Left forelimb (tissue), 1 donor: ENCODE measurements at regions not wholly inside any gene's neighbourhood (a gene's known extent, or its start where the extent isn't known, plus 50 kb on each side); places are given as distances from the start of the nearest gene placed in this dataset.

Experiments
- DNase-seq: peaks from one replicate; pipeline ENCODE4 v3.0.0-alpha.2; 2018; ENCODE audit warnings: low spot score

DNA sequence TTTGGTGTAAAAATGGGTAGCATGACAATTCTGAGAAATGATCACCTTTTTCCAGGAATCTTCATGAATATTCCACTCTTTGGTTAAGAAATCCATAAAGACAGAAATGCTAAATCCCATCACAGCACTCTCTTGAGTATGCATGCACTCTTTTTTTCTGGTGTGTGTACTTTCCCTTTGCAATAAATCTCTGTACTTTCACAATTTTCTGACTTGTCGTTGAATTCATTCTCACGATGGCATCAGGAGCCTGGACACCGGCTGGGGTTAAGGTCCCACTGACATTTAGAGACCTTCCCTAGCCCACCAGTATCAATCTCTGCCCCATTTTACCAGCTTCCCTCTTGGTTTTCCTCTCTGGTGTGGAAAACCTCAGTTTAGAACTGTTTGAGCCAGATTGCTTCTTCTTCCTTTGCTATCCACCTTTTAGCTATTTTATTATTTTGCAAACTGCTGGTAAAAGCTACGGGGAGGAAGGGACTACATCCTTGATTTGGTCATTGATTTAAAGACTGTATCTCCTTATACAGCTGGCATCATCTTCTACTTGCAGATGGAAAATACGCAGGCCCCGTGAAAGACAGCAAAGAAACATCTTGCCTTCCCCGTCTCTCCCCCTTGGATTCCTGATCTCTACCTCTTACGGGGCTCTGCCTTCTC is 59.9 kb upstream of the ZFR start:
- no peak for DNase-seq

DNA sequence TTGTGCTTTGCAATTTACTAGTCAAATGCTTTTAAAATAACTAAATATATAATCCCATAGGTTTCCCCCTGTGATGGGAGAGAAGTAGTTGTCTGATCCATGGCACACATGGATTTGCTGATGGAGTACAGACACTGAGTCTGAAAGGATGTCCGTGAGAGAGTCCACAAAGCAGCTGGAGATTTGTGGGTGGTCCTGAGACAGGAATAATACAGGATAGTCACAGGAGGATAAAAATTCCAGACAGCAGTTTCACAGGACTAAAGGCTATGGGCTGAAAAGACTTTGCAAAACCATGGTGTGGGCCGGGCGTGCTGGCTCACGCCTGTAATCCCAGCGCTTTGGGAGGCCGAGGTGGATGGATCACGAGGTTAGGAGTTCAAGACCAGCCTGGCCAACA is 58.7 kb upstream of the ZFR start:
- DNase-seq = no peak

DNA sequence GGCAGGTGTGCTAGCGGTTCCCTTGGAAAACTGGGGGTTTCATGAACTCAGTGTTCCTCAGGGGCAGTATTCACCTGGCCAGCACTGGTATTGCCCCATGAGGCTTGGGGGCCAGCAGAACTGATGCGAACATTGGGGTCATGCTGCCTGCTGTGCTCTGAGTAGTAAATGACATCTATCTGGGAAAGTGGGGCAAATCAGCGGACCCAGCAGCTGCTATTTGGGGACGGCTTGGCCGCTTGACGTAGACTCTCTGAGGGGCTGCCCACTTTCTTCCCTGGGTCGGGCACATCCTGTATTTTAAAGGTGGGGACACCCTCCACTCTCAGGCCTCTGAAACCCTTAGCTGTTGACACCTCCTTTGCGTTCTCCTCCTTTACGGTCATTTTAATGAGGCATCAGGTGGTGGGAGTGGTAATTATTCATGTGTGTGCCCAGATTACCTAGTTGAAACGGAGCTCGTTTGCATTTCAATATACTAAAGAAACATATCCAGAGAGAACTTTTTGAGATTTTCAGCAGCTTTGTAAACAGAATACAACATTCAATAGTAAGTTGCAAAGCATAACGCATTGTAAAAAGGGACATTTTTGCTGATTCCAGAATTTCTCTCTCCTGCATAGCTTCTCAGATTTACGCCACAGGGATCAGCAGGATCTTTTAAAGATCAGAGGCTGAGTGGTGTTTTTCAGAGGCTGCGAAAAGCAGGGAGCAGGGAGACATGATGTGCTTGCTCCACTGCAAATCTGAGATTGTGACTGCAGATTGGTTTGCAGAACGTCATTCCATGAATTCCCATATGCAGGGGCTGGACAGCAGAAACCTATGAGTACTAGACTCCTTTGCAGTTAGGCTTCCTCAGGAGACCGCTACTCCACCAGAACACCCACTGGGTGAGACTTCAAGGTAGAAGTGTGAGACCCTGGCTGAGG is 56.8 kb upstream of the ZFR start:
- DNase-seq = no peak

DNA sequence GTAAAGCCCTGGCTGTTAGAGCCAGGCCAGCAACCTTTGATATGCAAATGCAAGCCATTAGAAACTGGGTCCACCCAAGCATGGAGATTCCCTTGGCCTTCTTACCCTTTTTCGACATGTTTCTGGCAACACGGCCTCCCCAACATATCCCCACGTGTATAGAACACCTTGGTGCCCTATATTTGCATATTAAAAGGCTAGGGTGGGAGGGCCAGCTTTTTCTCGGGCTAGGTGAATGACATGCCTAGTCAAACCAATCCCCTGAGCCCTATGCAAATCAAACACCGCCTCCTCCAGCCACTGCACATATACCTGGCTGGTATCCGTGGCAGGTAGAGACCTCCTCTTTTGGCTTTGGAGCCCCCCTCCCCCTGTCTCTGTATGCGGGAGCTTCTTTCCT is 55.6 kb upstream of the ZFR start:
- no peak for DNase-seq

DNA sequence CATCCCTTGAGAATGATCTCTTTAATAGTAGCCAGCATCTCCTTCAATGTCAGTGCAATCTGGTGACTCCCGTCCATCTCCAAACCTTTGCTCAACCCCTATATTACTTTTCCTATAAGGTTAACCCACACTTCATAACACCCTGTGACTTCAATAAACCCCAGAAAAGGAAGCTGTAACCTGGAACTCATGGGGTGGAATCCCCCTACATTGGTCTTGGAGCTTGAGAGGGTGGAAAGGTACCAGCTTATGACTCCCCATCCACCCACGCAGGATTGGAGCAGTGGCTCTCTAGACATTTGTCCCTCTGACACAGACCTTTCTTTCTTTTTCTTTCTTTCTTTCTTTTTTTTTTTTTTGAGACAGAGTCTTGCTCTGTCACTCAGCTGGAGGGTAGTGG is 54.7 kb upstream of the ZFR start:
- no peak for DNase-seq

DNA sequence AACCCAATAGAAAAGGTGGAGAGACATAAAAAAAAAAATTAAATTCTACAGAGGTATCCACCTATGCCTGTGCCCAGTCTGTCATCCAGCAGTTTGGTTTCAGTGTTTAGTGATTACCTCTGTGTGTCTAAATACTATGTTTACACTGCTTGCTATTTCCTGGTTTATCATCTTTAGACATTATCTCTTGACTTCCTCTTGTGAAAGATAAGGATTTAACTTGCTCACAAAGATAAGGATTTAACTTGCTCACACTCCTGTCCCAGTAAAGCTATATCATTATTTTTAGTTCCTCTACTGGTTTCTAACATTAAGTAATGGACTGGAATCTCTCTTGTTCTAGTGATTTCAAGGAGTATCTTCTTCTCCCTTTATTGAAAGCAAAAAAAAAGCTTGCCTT is 53.9 kb upstream of the ZFR start:
- DNase-seq = no peak

DNA sequence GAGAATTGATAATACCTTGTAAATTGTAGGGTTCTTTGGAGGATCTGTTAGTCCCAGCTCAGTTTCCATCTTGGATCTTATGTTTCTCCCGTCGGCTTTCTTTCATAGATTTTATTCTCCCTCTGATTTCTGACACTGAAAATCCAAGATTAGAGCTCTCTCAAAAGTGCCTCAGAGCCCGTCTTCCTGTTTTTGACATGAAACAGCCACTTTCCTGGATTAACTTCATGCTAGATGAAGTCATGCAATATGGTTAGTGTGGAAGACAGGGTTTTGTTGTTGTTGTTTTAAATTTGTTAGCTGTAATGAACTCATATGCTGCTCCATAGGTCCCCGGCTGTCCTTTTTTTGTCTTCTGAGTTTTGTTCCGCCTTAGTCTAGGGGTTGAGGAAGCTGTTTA is 51.6 kb upstream of the ZFR start:
- DNase-seq = no peak

DNA sequence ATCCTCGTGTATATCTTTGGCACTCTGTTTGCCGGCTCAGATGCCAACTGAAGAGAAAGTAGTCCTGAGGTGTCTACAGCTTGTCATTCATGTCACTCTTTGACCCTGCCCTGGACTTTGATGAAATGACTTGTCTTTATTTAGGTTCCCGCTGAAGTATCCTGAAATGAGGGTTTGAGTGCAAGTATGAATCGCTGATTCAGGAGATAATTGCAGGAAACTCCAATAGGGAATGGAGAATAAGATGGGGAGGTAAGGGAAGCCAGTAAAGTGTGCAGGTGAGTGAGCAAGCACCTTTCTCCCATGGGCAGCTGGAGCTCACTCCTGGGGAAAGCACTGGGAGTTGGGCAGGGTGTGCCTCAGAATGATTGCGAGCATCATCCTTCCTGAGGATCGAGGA is 50.3 kb upstream of the ZFR start:
- no peak for DNase-seq
